ENCODE measurements at regions not wholly inside any gene's neighbourhood (a gene's known extent, or its start where the extent isn't known, plus 50 kb on each side); places are given as distances from the start of the nearest gene placed in this dataset.

GRCh38 chr3:103767635-103768034, 1332.8 kb downstream of the ZPLD1 start:
- no peak for DNase-seq (ENCODE audit: low read depth in 1 of 2, low spot score in 1 of 2)
- Histone ChIP-seq H3K4me3 (replicated peaks; ENCODE audit: insufficient read depth, low read length) (no peak overlapping the region), H3K27me3 (ENCODE audit: insufficient read depth, poor library complexity, severe bottlenecking) (no peaks in the 10 kb centered on the region), H3K27ac (replicated peaks) (no peak overlapping the region)
- TF ChIP-seq SPI1 (IDR thresholded peaks at IDR 0.05; ENCODE audit: borderline replicate concordance, low read depth) (no peak), CTCF (IDR thresholded peaks at IDR 0.05; ENCODE audit: insufficient read depth, low read length) (no peak), REST (IDR thresholded peaks at IDR 0.05; ENCODE audit: insufficient replicate concordance, low read depth) (no peak), GABPA (IDR thresholded peaks at IDR 0.05; ENCODE audit: low read depth) (no peak), POLR2AphosphoS5 (IDR thresholded peaks at IDR 0.05; ENCODE audit: low read depth) (no peak)

GRCh38 chr3:103785017-103785416, 1350.2 kb downstream of the ZPLD1 start:
- Histone ChIP-seq H3K27ac (replicated peaks) (no peak overlapping the region), H3K4me3 (replicated peaks; ENCODE audit: insufficient read depth, low read length) (no peak overlapping the region), H3K27me3 (ENCODE audit: insufficient read depth, poor library complexity, severe bottlenecking) (no peaks in the 10 kb centered on the region)
- no peak for TF ChIP-seq GABPA (IDR thresholded peaks at IDR 0.05; ENCODE audit: low read depth)
- no peak for TF ChIP-seq SPI1 (IDR thresholded peaks at IDR 0.05; ENCODE audit: borderline replicate concordance, low read depth)
- no peak for TF ChIP-seq POLR2AphosphoS5 (IDR thresholded peaks at IDR 0.05; ENCODE audit: low read depth)
- TF ChIP-seq REST (IDR thresholded peaks at IDR 0.05; ENCODE audit: insufficient replicate concordance, low read depth) = no peak
- no peak for TF ChIP-seq CTCF (IDR thresholded peaks at IDR 0.05; ENCODE audit: insufficient read depth, low read length)
- DNase-seq (ENCODE audit: low read depth in 1 of 2, low spot score in 1 of 2) = no peak

- no peak for TF ChIP-seq SPI1 (IDR thresholded peaks at IDR 0.05; ENCODE audit: borderline replicate concordance, low read depth)
- DNase-seq (ENCODE audit: low read depth in 1 of 2, low spot score in 1 of 2) = no peak
- Histone ChIP-seq H3K27me3 (ENCODE audit: insufficient read depth, poor library complexity, severe bottlenecking) (no peaks in the 10 kb centered on the region), H3K27ac (replicated peaks) (no peak overlapping the region), H3K4me3 (replicated peaks; ENCODE audit: insufficient read depth, low read length) (no peak overlapping the region)
Observed at GRCh38 chr3:103785537-103785936, 1350.7 kb downstream of the ZPLD1 start.

GRCh38 chr3:103786296-103786695, 1351.5 kb downstream of the ZPLD1 start:
- H3K4me3 ChIP-seq (replicated peaks; ENCODE audit: insufficient read depth, low read length) = no peak overlapping the region
- no peak overlapping the region for H3K27ac ChIP-seq (replicated peaks)
- no peak for DNase-seq (ENCODE audit: low read depth in 1 of 2, low spot score in 1 of 2)
- TF ChIP-seq GABPA (IDR thresholded peaks at IDR 0.05; ENCODE audit: low read depth) (no peak), POLR2AphosphoS5 (IDR thresholded peaks at IDR 0.05; ENCODE audit: low read depth) (no peak), SPI1 (IDR thresholded peaks at IDR 0.05; ENCODE audit: borderline replicate concordance, low read depth) (no peak), REST (IDR thresholded peaks at IDR 0.05; ENCODE audit: insufficient replicate concordance, low read depth) (no peak), CTCF (IDR thresholded peaks at IDR 0.05; ENCODE audit: insufficient read depth, low read length) (no peak)
- no peaks in the 10 kb centered on the region for H3K27me3 ChIP-seq (ENCODE audit: insufficient read depth, poor library complexity, severe bottlenecking)

Measured in HL-60 (cell line).